Right lung (tissue), 2 donors: ENCODE measurements at regions not wholly inside any gene's neighbourhood (a gene's known extent, or its start where the extent isn't known, plus 50 kb on each side); places are given as distances from the start of the nearest gene placed in this dataset.
"Not testable (repeated sequence)": the region's sequence is repeated elsewhere in the genome, so short reads cannot be mapped to it uniquely, and the experiment has no call there.

Experiments used
- DNase-seq, 2 donors: peaks; one replicate each; pipeline ENCODE4 v3.0.0-alpha.2; 2013

DNA sequence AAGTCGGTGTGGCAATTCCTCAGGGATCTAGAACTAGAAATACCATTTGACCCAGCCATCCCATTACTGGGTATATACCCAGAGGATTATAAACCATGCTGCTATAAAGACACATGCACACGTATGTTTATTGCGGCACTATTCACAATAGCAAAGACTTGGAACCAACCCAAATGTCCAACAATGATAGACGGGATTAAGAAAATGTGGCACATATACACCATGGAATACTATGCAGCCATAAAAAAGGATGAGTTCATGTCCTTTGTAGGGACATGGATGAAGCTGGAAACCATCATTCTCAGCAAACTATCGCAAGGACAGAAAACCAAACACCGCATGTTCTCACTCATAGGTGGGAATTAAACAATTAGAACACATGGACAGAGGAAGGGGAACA is 80.6 kb upstream of the ST3GAL5 start:
- not testable (repeated sequence) for DNase-seq

DNA sequence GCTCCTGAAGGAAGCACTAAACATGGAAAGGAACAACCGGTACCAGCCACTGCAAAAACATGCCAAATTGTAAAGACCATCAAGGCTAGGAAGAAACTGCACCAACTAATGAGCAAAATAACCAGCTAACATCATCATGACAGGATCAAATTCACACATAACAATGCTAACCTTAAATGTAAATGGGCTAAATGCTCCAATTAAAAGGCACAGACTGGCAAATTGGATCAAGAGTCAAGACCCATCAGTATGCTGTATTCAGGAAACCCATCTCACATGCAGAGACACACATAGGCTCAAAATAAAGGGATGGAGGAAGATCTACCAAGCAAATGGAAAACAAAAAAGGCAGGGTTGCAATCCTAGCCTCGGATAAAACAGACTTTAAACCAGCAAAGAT is 77.0 kb upstream of the ST3GAL5 start:
- not testable (repeated sequence) for DNase-seq

DNA sequence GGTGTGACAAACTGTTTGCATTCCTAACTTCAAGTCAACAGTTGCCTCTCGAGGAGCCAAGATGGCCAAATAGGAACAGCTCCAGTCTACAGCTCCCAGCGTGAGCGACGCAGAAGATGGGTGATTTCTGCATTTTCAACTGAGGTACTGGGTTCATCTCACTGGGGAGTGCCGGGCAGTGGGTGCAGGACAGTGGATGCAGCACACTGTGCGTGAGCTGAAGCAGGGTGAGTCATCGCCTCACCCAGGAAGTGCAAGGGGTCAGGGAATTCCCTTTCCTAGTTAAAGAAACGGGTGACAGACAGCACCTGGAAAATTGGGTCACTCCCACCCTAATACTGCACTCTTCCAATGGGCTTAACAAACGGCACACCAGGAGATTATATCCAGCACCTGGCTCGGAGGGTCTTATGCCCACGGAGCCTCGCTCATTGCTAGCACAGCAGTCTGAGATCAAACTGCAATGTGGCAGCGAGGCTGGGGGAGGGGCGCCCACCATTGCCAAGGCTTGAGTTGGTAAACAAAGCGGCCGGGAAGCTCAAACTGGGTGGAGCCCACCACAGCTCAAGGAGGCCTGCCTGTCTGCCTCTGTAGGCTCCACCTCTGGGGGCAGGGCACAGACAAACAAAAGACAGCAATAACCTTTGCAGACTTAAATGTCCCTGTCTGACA is 75.1 kb upstream of the ST3GAL5 start:
- DNase-seq, result not testable (repeated sequence)

DNA sequence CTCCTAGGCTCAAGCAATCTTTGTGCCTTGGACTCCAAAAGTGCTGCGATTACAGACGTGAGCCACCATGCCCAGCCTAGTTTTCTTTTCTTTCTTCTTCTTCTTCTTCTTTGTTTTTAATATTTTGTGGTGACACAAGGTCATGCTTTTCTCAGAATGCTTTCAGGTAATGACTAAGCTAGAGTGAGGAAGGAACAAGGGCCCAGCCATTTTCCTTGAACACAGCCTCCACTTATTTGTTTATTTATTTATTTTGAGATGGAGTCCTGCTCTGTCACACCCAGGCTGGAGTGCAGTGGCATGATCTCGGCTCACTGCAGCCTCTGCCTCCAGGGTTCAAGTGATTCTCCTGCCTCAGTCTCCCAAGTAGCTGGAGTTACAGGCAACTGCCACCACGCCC is 74.3 kb upstream of the ST3GAL5 start:
- no peak for DNase-seq

DNA sequence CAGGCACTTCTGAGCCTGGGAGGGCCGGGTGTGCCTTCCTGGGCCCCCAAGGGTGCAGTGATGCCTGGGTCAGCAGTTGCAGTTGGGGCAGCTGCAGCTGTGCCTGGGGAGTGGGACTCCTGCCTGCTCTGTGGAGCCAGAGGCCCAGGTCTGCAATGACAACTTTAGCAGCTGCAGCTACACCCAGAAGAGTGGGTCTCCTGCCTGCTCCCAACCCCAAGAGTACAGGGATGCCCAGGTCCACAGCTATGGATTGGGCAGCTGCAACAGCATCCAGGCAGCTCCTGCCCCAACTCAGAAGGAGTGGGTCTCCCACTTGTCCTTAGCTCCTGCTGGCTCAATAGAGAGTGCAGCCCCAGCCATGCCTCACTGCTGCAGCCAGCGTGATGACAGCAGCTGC is 73.0 kb upstream of the ST3GAL5 start:
- no peak for DNase-seq

DNA sequence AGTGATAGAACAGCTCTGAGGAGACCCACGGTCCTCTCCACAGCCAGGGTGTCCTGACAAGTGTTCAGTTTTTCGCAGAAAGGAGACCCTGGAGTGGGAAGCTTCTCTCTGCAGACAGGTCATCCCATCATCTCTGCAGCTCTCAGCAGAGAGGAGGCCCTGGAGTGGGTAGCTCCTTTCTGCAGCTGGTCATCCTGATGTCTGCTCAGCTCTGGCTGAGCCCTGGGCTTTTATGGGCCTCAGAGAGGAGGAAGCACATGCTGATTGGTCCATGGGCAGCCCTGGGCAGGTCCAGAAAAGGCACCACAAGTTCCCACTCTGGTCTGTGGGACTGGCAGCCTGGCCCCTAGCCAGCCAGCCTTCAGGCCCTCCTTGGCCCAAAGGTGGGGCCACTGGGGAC is 72.3 kb upstream of the ST3GAL5 start:
- DNase-seq, result no peak

DNA sequence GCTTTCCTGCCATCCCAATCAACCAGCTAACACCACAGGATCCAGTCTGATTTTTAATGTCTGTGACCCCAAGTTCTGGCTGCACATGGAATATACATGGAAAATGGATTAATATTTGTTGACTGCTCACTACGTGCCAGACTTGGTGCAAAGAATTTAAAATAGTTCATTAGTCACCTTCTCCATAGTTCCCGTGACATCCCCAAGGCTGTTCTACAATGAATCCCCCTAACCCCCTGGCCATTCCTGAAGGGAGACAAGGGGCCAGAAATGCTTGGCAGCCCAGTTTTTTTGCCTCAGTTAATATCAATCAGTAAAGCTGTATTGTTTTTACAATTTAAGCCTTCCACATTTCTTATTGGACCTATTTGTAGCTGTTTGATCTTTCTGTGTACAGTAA is 71.0 kb upstream of the ST3GAL5 start:
- DNase-seq, result no peak

DNA sequence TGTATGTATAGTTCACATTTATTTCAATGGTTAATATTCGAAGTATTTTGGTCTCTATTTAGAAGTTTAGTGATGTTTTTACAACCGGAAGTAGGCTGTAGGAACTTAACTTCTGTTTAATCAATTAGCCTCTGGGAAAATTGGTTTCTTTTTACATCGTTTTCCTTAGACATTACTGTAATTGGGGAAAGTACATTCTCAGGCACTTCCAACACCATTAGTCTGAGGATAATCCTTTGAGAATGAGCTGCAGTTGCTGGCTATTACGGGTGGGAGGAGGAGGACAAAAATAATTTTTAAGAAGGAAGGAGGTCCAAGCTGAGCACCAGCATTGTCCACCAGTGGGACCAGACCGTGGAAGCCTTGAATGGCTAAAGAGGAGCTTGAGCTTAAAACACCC is 70.4 kb upstream of the ST3GAL5 start:
- no peak for DNase-seq

DNA sequence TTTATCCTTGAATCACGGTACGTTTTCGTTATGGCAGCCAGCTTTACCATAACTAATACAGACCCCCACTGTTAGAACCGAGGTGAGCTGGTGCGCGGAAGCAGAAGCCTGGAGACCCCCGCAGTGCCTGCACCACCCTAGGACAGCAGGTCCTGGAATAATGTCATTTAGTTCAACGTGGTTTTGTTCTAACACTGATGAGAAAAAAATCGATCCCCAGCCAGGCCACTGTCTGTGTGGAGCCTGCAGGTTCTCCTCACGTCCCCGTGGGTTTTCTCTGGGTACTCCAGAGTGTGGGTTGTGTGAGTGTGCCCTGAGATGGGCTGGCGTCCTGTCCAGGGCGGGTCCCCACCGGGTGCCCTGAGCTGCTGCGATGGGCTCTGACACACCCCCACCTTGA is 69.9 kb upstream of the ST3GAL5 start:
- DNase-seq, result no peak

DNA sequence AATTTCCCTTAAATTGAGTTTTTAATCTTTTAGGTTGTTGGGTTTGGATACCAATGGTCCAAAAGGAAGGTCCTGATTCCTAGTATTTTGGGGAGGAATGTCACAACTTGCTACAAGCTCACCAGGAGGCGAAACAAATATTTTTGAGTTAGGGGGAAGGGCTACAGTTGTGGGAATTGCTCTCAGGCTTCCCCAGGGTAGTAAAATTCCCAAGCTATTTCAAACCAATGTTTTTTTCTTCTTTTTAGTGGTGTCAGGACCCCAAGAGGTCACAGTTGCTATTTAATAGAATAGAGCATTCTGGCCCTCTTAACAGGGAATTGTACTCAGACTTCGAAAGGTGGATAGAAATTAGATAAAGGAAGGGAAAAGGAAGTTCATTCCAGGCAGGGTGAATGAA is 68.5 kb upstream of the ST3GAL5 start:
- DNase-seq, result no peak

DNA sequence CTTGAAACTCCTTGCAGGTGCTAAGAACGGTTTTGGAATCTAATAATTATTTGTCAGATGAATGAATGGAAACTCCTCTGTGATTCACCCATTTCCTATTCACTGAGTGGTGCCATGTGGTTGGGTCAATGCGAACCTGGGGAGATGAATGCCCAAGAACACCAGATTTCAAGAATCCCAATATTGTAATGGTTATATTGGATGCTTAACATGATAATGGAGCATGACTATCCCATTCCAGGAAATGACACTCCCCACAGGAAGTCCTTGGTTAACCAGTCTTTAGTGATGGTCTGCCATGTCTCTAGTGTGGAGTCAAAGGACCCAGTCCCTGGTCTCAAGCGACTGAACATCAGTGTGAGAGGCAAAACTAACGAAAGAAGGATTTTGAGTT is 67.9 kb upstream of the ST3GAL5 start:
- no peak for DNase-seq

DNA sequence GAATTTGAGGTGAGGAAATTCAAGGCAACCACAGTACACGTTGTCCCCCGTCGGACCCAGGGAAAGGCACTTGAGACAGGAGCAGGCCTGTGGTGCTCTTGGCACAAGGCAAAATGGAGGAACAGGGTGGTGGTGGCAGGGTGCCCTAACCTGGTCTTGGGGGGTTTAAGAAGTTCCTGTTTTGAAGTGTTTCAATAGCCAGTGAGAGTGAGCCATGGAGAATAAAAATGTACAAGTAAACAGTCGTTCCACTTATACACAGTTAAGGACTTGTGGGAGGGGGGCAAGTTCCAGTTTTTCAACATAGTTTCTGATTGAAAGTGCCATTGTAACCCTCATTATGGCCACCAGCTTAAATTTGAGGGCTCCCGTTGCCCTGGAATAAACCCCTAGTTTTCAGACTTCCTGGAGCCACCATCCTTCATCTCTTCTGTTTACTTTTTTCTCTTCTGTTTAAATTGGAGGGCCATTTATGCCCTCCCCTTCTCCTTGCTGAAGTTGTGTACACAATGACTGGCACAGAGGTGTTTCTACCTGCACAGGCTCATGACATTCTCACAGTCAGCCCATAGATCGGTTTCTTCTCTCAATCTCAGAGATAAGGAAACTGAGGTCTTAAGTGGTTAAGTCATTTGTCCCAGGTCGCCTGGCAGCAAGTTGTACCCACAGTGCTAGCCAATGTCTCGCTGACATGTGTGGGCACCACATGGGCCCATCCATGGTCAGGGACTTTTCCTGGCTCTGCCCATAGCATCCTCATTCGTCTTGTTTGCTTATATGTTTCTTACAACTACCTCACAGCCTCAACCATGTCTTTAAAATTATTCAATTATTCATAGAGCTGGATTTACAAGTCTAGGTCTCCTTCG is 66.0 kb upstream of the ST3GAL5 start:
- DNase-seq, result peak; percentile 68

DNA sequence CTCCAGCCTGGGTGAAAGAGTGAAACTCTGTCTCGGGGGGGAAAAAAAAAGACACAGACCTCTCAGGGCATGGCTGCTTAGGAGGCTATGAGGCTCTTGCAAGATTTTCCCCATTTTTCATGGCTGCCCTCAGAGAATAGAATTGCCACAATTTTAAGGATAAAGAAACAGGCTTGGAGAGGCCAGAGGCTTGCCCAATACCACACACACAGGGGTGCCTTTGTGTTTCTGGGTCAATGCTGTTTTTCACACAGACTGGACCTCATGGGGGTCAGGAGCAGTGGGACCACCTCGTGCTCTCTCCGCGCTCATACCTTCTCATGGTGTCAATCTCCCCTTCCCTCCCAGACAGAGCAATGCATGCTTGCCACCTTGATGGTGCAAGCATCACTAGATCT is 65.4 kb upstream of the ST3GAL5 start:
- no peak for DNase-seq

DNA sequence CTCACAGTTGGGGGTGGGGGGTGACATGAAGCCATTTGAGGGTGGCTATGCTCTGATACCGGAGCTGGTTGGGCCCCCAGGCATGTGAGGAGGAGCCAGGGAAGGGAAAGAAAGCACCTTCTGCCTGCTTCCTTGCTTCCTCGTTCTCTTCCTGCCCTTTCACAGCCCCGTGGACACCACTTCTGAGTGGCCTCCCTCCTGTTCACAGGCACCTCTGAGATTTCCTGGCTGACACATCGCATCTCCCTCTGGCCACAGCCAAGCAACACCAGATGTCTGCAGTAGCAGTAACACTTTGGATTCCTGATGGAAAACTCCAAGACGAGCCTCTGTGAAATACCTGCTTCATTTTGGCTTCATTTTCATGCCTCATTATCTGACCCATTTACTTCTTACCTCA is 64.7 kb upstream of the ST3GAL5 start:
- DNase-seq, result no peak

DNA sequence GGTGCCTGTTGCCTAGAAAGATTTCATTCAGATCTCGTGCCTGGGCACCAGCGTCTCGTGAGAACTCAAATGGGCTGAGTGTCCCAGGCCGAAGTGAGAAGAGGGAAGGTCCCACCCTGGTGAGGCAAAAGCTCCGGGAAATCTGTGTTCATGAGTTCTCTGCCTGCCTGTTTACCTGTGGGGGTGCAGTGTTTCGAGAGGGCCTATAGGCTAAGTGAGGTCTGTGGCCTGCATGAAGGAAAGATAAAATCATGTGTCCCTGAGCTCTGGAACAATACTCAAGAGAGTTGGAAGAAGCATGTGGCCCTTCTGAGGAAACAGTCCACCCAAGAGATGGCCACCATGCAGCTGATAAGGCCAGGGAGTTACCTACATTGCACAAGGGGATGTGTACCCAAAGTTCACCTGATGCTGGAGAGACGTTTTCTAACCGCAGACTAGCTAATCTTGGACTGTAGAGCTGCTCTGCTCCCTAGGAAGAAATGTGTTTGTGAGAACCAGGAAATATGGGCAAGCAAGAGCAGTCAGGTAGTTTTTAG is 63.5 kb upstream of the ST3GAL5 start:
- no peak for DNase-seq

DNA sequence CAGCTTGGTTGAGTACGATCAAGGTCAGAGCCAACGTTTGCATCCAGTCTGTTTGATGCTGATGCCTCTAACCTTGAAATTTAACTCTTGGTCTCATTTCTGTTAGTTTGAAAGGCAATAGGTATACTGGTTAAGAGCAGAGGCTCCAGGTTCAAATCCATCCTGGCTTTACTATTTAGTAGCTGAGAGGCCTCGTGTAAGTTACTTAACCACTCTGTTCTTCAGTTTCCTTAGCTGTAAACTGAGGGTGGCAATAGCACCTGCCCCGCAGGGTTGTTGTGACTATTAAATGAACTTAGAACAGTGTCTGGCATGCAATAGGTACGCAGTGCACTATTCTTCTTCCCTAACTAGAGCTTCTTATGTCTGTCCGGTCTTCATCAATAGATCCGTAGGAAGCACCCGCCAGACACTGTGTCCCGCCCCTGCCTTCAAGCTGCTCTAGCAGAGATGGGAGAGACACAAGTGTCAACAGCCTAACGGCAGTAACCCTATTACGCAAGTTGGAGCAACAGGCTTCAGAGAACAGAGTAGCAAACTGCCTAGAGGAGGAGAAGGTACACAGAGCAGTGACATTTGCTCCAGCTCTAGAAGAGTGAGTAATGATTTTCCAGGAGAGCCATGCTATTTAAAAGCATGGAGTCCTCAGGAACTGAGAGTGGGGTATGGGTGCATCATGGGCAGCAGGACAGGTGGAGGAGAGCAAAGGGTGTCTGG is 62.7 kb upstream of the ST3GAL5 start:
- no peak for DNase-seq

DNA sequence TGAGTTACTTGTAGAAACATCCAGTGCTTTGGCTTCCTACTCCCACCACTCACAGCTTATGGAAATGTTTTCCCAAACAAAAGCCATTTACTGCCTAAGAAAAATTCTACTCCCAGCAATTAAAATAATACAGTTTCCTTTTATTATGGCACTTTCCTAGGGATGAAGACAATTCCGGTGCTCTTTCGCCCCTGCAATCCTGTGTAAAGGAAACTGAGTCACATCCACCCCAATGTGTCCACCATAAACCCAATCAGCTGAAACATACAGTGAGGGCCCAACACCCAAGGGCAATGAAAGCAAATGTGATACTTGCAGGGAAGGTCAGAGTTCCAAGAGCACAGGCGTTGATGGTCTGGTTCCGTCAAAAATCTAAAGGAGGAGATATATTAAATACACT is 62.0 kb upstream of the ST3GAL5 start:
- DNase-seq, result no peak

DNA sequence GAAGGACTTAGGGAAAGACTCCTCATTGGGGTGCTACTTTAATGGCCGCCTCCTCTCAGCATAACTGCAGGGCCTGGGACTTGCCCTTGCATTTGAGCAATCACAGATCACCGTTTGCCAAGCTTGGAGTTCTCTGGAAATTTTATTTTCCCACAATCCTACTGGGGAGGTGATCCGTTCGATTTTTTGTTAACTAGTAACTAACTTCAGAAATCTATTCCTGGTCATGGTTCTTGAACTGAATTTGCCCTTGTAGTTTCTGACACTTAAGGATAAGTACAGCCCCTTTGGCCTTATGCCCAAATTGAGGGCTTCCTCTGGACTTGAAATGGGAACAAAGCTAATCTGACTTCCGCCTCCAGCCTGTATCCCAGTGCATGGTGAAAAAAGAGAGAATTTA is 60.5 kb upstream of the ST3GAL5 start:
- DNase-seq, result peak; percentile 72 to 74

DNA sequence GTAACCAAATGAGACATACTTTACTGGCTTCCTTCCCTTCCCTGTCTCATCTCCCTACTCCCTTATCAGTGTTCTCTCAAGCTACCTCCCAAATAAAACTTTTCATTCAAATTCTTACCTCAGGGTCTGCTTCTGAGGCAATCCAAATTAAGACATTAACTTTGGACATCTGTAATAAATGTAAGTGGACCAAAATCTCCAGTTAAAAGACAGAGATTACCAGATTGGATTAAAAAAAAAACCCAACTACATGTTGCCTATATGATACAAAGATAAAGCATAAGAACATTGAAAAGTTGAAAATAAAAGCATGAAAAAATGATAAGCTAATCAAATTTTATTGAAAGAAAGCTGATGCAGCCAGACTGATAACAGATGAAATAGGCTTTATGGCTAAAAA is 58.8 kb upstream of the ST3GAL5 start:
- DNase-seq, result no peak

DNA sequence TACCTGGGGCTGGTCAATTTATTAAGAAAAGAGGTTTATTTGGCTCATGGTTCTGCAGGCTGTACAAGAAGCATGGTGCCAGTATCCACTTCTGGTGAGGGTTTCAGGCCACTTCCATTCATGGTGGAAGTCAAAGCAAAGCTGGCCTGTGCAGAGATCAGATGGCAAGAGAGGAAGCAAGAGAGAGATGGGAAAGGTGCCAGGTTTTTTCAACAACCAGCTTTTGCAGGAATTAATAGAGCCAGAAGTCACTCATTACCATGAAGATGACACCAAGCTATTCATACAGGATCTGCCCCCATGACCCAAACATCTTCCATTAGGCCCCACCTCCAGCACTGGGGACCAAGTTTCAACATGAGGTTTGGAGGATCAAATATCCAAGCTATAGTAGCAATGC is 56.8 kb upstream of the ST3GAL5 start:
- no peak for DNase-seq

DNA sequence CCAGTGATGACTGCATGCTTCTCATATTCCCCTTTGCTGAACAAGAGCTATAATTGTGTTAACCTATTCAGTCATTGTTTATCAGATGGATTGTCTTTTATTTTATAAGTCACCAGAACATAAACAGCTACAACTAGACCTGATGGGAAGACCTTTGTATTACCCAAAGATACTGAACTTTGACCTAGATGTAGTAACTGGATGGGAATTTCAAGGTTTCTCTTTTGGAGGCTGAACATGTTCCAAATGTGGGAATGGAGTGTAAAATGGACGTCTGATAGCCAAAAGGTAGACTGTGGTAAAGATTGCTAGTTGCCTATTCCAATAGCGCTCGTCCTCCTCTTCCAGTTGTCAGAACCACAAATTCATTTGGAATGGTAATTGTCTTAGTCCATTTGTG is 56.4 kb upstream of the ST3GAL5 start:
- no peak for DNase-seq

DNA sequence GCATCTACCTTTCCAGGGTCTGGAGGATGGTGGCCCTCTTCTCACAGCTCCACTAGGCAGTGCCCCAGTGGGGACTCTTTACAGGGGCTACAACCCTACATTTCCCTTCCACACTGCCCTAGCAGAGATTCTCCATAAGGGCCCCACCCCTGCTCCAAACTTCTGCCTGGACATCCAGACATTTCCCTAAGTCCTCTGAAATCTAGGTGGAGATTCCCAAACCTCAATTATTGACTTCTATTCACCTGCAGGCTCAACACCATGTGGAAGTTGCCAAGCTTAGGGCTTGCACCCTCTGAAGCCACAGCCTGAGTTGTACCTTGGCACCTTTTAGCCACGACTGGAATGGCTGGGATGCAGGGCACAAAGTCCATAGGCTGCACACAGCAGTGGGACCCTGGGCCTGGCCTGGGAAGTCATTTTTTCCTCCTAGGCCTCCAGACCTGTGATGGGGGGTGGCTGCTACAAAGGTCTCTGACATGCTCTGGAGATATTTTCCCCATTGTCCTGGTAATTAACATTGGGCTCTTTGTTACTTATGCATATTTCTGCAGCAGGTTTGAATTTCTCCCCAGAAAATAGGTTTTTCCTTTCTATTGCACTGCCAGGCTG is 53.7 kb upstream of the ST3GAL5 start:
- DNase-seq, result no peak
